ENCODE measurements at regions not wholly inside any gene's neighbourhood (a gene's known extent, or its start where the extent isn't known, plus 50 kb on each side); places are given as distances from the start of the nearest gene placed in this dataset.

DNA sequence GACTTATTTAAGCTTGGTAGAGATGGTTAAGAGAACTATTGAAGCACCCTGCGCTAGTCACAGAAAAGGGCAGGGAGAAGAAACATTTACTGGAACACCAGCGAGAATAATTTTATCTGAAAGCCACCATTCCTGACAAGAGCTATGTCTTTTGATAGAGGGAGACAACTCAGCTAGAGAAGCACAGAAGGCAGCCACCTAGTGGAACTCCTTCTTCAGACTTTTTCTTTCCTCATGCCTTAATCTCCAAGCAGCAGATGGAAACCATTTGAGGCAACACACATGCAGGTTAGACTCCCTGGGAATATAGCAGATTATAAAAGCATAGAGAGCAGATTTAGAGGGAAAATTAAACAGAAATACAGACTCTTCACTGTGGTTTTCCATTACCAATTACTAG, 813.4 kb downstream of the SLITRK6 start:
- no peak for DNase-seq (ENCODE audit: low spot score)
- TF ChIP-seq, protein P1, sequence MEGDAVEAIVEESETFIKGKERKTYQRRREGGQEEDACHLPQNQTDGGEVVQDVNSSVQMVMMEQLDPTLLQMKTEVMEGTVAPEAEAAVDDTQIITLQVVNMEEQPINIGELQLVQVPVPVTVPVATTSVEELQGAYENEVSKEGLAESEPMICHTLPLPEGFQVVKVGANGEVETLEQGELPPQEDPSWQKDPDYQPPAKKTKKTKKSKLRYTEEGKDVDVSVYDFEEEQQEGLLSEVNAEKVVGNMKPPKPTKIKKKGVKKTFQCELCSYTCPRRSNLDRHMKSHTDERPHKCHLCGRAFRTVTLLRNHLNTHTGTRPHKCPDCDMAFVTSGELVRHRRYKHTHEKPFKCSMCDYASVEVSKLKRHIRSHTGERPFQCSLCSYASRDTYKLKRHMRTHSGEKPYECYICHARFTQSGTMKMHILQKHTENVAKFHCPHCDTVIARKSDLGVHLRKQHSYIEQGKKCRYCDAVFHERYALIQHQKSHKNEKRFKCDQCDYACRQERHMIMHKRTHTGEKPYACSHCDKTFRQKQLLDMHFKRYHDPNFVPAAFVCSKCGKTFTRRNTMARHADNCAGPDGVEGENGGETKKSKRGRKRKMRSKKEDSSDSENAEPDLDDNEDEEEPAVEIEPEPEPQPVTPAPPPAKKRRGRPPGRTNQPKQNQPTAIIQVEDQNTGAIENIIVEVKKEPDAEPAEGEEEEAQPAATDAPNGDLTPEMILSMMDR (IDR thresholded peaks at IDR 0.05; ENCODE audit: borderline replicate concordance, control extremely low read depth, extremely low read depth, insufficient read depth, missing control alignments) = no peak
- in situ Hi-C loops (cut with MboI; ENCODE audit: low sequenced_read_pairs, unreplicated experiment) = no loop called here

DNA sequence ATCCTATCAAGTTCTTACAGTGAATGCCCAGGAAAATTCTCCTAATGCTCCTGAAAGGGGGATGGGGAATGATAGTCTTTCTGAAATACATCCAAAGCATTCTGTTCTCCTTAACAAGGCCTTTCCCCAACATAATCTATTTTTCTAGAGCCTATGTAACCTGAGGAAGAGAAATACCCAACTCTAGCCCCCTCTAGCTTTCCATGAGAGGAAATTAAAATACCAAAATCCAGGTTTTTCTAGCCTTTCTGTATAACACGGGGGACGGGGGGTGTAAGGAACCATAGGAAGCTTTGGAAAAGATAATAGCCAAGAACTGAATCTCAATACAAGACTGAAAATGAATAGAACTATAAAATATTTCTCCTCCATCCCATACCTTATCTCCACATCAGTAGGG, 815.9 kb downstream of the SLITRK6 start:
- in situ Hi-C loops (cut with MboI; ENCODE audit: low sequenced_read_pairs, unreplicated experiment) = no loop called here
- TF ChIP-seq, protein P1 (IDR thresholded peaks at IDR 0.05; ENCODE audit: borderline replicate concordance, control extremely low read depth, extremely low read depth, insufficient read depth, missing control alignments) = no peak

DNA sequence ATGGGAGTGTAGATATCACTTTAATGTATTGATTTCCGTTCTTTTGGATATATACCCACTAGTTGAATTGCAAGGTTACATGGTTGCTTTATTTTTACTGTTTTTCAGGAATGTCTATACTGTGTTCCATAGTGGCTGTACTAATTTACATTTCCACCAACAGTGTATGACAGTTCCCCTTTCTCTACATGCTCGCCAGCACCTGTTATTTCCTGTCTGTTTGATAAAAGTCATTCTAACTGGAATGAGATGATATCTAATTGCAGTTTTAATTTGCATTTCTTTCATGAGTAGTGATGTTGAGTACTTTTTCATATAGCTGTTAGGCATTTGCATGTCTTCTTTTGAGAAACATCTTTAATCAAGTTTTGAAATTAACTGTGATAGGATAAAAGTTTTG, 818.6 kb downstream of the SLITRK6 start:
- no peak for DNase-seq (ENCODE audit: low spot score)
- TF ChIP-seq, protein P1 (IDR thresholded peaks at IDR 0.05; ENCODE audit: borderline replicate concordance, control extremely low read depth, extremely low read depth, insufficient read depth, missing control alignments) = no peak
- in situ Hi-C loops (cut with MboI; ENCODE audit: low sequenced_read_pairs, unreplicated experiment) = no loop called here

More for the DNA sequence above, 815.9 kb downstream of the SLITRK6 start:
- no peak for DNase-seq (ENCODE audit: low spot score)

DNA sequence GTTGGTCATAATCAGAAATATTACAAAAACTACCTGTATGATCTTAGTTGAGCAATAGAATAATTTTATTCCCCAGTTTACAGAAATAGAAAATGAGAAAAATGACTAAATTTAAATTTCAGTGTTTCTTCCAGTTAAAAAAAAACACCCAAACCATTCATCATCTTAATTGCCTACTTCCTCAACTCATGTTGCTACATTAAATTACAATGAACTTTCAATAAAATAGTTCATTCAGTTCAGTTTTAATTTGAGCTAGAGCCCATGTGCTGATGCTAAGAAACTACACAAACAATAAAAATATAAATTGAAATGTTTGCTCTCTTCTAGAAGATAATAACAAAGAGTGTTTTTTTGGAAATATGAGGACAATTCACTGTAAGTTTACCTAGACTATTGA, 820.4 kb downstream of the SLITRK6 start:
- TF ChIP-seq, protein P1 (IDR thresholded peaks at IDR 0.05; ENCODE audit: borderline replicate concordance, control extremely low read depth, extremely low read depth, insufficient read depth, missing control alignments) = no peak
- no peak for DNase-seq (ENCODE audit: low spot score)
- in situ Hi-C loops (cut with MboI; ENCODE audit: low sequenced_read_pairs, unreplicated experiment) = no loop called here

DNA sequence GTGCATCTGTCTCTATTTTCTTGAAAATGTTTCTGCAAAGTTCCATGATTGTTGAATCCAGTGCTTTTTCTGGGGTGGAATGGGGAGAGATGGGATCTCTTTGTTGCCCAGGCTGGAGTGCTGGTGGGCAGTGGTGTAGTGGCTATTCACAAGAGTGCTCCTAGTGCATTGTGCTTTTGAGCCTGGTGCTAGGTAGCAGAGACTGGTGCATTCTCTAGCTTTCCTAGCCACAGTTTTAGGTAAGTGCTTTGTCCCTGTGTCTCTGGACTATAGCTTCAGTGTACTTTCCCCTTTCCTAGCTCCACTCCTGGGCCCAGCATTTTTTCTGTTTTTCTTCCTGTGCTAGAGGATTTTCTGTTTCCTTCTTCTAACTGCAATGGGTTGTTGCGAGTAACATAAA, 825.6 kb downstream of the SLITRK6 start:
- in situ Hi-C loops (cut with MboI; ENCODE audit: low sequenced_read_pairs, unreplicated experiment) = no loop called here
- DNase-seq (ENCODE audit: low spot score) = no peak
- TF ChIP-seq, protein P1 (IDR thresholded peaks at IDR 0.05; ENCODE audit: borderline replicate concordance, control extremely low read depth, extremely low read depth, insufficient read depth, missing control alignments) = no peak

DNA sequence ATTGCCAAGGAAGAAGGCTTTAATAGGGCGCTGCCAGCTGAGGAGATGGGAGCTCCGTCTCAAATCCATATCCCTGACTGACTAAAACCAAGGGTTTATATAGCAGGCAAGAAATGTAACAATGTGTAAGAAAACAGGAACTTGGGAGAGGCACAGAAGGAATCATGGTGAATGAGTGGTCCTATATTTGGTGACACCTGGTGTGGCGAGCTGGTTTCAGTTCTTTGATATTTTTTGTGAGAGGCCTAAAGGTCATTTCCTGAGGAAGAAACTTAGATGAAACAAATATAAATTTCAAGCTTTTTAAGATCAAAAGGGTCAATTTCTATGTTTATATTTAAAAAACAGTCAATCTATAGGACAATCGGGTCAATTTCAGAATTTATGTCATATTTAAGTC, 826.3 kb downstream of the SLITRK6 start:
- no peak for DNase-seq (ENCODE audit: low spot score)
- TF ChIP-seq, protein P1 (IDR thresholded peaks at IDR 0.05; ENCODE audit: borderline replicate concordance, control extremely low read depth, extremely low read depth, insufficient read depth, missing control alignments) = no peak
- in situ Hi-C loops (cut with MboI; ENCODE audit: low sequenced_read_pairs, unreplicated experiment) = no loop called here

DNA sequence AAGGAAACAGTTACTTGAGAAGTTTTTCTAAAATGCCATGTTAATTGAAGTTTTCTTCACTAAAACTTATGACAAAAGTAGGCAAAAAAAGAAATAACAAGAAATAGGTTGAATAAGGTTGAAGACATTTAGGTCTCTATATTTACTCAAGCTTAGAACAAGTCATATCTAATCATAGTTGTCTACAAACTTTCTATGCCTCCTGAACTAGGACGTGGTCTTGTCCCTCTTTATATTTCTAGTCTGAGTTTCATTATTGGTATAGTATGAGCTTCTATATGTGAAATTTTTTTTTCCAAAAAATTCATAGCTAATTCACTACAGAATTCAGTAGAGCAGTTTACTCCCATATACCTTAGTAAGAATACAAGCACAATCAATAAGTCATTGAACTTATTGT, 836.4 kb downstream of the SLITRK6 start:
- in situ Hi-C loops (cut with MboI; ENCODE audit: low sequenced_read_pairs, unreplicated experiment) = no loop called here
- DNase-seq (ENCODE audit: low spot score) = no peak

More for the DNA sequence above, 836.4 kb downstream of the SLITRK6 start:
- TF ChIP-seq, protein P1 (IDR thresholded peaks at IDR 0.05; ENCODE audit: borderline replicate concordance, control extremely low read depth, extremely low read depth, insufficient read depth, missing control alignments) = no peak

Measured in GM13976 (cell line).